HG03354 (cell line): ENCODE measurements at regions not wholly inside any gene's neighbourhood (a gene's known extent, or its start where the extent isn't known, plus 50 kb on each side); places are given as distances from the start of the nearest gene placed in this dataset.

Experiments
- ATAC-seq: cut with Tn5 transposase; IDR thresholded peaks from one replicate; pipeline ENCODE4 v1.9.1; 2021; ENCODE audit warnings: mild to moderate bottlenecking; ENCODE audit not compliant: unreplicated experiment, poor library complexity, severe bottlenecking

GRCh38 chr11:31871310-31872075 is 60.4 kb upstream of the PAX6 start:
- no peak for ATAC-seq

DNA sequence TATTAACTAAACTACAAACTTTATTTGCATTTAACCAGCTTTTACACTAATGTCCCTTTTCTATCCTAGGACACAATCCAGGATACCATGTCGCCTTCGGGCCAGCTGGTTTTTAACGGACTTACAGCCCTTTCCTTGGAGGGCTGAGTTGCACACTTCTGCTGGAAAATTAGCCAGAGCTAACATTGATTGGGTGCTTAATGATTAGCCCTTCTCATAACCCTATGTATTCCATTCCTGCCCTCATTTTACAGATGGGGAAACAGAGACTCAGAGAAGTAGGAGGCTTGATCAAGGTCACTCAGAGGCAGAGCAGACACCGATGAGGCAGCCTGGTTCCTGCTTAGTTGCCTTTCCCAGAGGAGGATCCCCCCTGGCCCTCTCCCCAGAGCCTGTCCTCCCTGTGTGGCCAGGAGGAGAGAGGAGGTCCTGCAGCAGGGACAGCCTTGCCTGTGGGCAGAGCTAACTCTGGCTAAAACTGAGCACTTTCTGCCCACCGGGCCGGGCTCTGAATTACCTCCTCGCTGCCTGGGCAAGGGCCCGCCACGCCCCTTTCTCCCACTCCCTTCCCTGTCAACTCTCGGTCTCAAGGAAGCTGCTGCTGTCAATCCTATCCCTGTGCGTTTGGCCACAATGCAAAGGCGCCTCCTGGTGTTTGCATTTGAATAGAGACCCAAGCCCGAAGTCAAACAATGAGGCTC is 59.6 kb upstream of the PAX6 start:
- ATAC-seq = no peak

- ATAC-seq = no peak
These were observed 58.9 kb upstream of the PAX6 start for GRCh38 chr11:31869986-31870385.

DNA sequence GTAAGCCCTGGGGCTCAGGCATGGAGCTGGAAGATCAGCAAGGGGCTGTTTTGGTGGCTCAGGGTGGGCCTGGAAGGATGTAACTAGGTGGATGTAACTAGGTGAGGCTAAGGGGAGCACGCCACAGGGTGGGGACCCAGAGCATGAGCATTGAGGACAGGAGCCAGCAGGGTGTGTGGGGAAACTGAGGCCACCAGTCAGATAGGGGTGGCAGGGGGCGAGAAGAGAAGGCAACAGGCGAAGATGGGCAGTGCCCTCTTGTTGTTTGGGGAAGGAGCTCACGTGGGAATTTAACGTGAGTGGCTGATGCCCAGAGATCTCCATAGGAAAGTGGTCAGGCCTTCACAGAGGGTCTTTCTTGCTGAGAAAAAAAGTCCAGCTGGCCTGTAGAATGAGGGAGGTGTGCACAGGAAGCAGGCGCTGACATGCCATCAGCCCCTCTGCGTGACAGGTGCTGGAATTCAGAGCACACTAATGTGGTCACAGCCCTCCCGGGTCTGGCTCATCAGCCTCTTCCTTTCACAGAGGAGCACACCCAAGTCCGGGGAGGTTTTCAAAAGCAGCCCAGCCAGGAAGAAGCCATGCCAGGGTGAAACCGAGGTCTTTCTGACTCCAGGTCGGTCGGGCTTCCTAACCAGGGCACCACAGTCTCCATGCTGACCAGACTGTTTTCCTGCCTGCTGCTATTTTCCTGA is 54.6 kb upstream of the PAX6 start:
- no peak for ATAC-seq

- no peak for ATAC-seq
These were observed 52.2 kb upstream of the PAX6 start for GRCh38 chr11:31863170-31863832.

DNA sequence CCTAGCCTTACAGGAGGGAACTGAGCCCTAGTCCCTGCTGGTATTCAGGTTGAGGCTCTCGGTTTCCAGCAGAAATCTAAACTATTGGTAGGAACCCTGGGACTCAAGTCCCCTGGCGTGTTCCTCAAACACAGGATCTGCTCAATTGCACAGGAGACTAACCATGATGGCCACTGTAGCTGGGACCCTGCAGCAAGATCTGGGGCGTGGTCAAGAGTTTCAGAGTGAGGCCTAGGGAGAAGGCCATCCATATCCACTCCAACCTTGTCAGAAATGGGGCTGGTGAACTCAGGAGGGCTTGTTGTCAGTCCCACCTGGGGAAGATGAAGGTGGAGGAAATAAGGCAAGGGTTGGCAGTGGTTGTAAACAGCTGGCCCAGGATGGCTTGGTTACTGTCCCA is 49.9 kb upstream of the PAX6 start:
- no peak for ATAC-seq
